PC-9 (cell line): ENCODE measurements at regions not wholly inside any gene's neighbourhood (a gene's known extent, or its start where the extent isn't known, plus 50 kb on each side); places are given as distances from the start of the nearest gene placed in this dataset.

Experiments
- BruUV-seq: library from RNA; stranded (reverse); fragments of 400-500 nt; replicated peaks from 2 replicates; lab custom pipeline; 2021; lab: Mats Ljungman, UMichigan
- CTCF ChIA-PET: fragments of 300-600 bp; sonication (Branson Sonifier 250); formaldehyde crosslinking; loops from one replicate; lab custom pipeline; 2022; ENCODE audit warnings: antibody characterized with exemption; lab: Charles Lee
- POLR2A ChIA-PET: fragments of 300-600 bp; sonication (Branson Sonifier 250); formaldehyde crosslinking; loops from one replicate; lab custom pipeline; 2022; ENCODE audit warnings: antibody characterized with exemption; ENCODE audit not compliant: unreplicated experiment; lab: Charles Lee
- DNase-seq, 2 experiments: peaks; one replicate each; pipeline versions ENCODE4 v3.0.0 to v3.0.0-alpha.2; 2015 to 2022; ENCODE audit warnings: mixed read lengths in 1 of 2
- H2AFZ ChIP-seq: fragments of 200-600 bp; sonication (generic); 2 replicates; pipeline ENCODE4 v1.8.1; 2017; ENCODE audit warnings: antibody characterized with exemption
- H3F3A ChIP-seq: fragments of 200-600 bp; sonication (generic); 2 replicates; pipeline ENCODE4 v1.8.1; 2017; ENCODE audit warnings: antibody characterized with exemption, mild to moderate bottlenecking, low read depth; ENCODE audit not compliant: insufficient read depth
- H3K27ac ChIP-seq: fragments of 200-600 bp; sonication (generic); 2 replicates; pipeline ENCODE4 v1.6.1; 2016; ENCODE audit warnings: mixed run types
- H3K27me3 ChIP-seq: fragments of 200-600 bp; sonication (generic); 2 replicates; pipeline ENCODE4 v1.6.1; 2016; ENCODE audit warnings: low read depth, mixed run types; ENCODE audit not compliant: insufficient read depth
- H3K36me3 ChIP-seq: fragments of 200-600 bp; sonication (generic); 2 replicates; pipeline ENCODE4 v1.6.1; 2016; ENCODE audit warnings: low read depth, mixed run types
- H3K4me1 ChIP-seq: fragments of 200-600 bp; sonication (generic); replicated peaks from 2 replicates; pipeline ENCODE4 v1.6.1; 2016; ENCODE audit warnings: mixed run types; ENCODE audit not compliant: insufficient read depth
- H3K4me2 ChIP-seq: fragments of 200-600 bp; sonication (generic); 2 replicates; pipeline ENCODE4 v1.6.1; 2017; ENCODE audit warnings: mixed run types
- H3K4me3 ChIP-seq: fragments of 200-600 bp; sonication (generic); 2 replicates; pipeline ENCODE4 v1.6.1; 2016; ENCODE audit warnings: mixed run types
- H3K79me2 ChIP-seq: fragments of 200-600 bp; sonication (generic); 2 replicates; pipeline ENCODE4 v1.6.1; 2017; ENCODE audit warnings: low read depth, mixed run types
- H3K9me2 ChIP-seq: fragments of 200-600 bp; sonication (generic); 2 replicates; pipeline ENCODE4 v1.8.1; 2017; ENCODE audit warnings: mild to moderate bottlenecking; ENCODE audit not compliant: insufficient read depth
- H3K9me3 ChIP-seq: fragments of 200-600 bp; sonication (generic); 2 replicates; pipeline ENCODE4 v1.8.1; 2016; ENCODE audit warnings: low read depth; ENCODE audit not compliant: insufficient read depth
- H4K20me1 ChIP-seq: fragments of 200-600 bp; sonication (generic); 2 replicates; pipeline ENCODE4 v1.8.1; 2017; ENCODE audit not compliant: insufficient read depth
- EZH2 ChIP-seq: fragments of 200-600 bp; sonication (generic); IDR thresholded peaks from 2 replicates; pipeline ENCODE4 v1.8.0; 2017; ENCODE audit warnings: antibody characterized with exemption, low read depth
- intact Hi-C: fragments of 100-400 bp; cut with micrococcal nuclease; formaldehyde crosslinking; loops from one replicate; pipeline ENCODE4 v1.10.0; 2022; ENCODE audit not compliant: unreplicated experiment
- TF ChIP-seq, protein P1 (sequence below): fragments of 200-600 bp; sonication (generic); conservative IDR thresholded peaks from 2 replicates; pipeline ENCODE4 v1.6.1; 2017; ENCODE audit warnings: mixed run types, antibody characterized with exemption, mild to moderate bottlenecking, moderate library complexity

DNA sequence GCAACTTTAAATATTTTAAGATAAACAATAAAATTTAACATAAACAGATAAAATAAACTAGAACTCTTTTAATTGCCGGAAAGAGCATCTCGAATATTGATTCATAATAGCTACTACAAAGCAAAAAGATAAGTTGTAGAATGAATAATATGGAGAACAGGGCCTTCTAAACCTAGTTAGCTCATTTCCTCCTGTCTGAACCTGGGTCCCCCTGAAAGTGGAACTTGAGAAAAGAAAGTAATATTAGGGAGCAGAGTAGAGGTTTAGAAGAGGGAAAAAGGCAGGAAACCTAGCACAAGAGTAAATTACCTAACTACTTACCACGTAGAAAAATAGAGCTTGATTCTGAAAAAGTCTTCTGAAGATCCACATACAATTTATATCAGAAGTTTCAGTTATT lies 80.7 kb upstream of the NETO1 start:
- Histone ChIP-seq H3K4me1 (no peaks in the 10 kb centered on the region), H3F3A (no peaks in the 10 kb centered on the region), H3K27ac (no peak overlapping the region), H2AFZ (no peak overlapping the region), H3K36me3 (no peaks in the 10 kb centered on the region), H3K9me3 (no peaks in the 10 kb centered on the region; the same call in 1 of the 2 replicates), H4K20me1 (no peaks in the 10 kb centered on the region), H3K4me2 (no peak overlapping the region), H3K4me3 (no peak overlapping the region), H3K27me3 (no peaks in the 10 kb centered on the region), H3K79me2 (no peaks in the 10 kb centered on the region), H3K9me2 (no peaks in the 10 kb centered on the region)
- ChIA-PET POLR2A (no interaction called here), CTCF (no interaction called here)
- DNase-seq = no peak
- intact Hi-C loops = no loop called here
- no TSS peak for BruUV-seq
- TF ChIP-seq EZH2 = no peak
- TF ChIP-seq, protein P1, sequence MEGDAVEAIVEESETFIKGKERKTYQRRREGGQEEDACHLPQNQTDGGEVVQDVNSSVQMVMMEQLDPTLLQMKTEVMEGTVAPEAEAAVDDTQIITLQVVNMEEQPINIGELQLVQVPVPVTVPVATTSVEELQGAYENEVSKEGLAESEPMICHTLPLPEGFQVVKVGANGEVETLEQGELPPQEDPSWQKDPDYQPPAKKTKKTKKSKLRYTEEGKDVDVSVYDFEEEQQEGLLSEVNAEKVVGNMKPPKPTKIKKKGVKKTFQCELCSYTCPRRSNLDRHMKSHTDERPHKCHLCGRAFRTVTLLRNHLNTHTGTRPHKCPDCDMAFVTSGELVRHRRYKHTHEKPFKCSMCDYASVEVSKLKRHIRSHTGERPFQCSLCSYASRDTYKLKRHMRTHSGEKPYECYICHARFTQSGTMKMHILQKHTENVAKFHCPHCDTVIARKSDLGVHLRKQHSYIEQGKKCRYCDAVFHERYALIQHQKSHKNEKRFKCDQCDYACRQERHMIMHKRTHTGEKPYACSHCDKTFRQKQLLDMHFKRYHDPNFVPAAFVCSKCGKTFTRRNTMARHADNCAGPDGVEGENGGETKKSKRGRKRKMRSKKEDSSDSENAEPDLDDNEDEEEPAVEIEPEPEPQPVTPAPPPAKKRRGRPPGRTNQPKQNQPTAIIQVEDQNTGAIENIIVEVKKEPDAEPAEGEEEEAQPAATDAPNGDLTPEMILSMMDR = no peak

DNA sequence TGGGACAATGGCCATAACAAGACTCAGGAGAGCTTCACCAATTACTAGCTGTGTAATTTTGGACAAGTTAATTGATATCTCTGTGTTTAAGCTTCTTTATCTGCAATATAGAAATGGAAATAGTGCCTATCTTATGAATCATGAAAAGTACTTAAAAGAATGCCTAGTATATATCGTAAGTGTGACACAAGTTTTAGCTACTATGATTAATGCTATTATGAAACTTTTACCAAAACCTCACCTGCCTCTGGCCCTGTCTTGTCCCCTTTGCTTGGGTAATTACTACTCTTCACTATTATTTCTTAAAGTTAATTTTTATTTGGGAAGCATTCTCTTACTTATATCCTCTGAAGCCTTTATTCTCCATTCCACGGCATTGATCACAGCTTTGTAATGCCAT lies 75.0 kb upstream of the NETO1 start:
- Histone ChIP-seq H3K4me1 (no peaks in the 10 kb centered on the region), H3K9me3 (no peaks in the 10 kb centered on the region), H3K9me2 (no peaks in the 10 kb centered on the region), H3K27me3 (no peaks in the 10 kb centered on the region), H2AFZ (no peak overlapping the region), H3F3A (no peaks in the 10 kb centered on the region), H3K4me2 (no peak overlapping the region), H4K20me1 (no peaks in the 10 kb centered on the region), H3K79me2 (no peaks in the 10 kb centered on the region), H3K27ac (no peak overlapping the region), H3K4me3 (no peak overlapping the region), H3K36me3 (no peaks in the 10 kb centered on the region)
- BruUV-seq = no TSS peak
- POLR2A ChIA-PET = no interaction called here
- TF ChIP-seq, protein P1 = no peak
- TF ChIP-seq EZH2 = no peak
- intact Hi-C loops = no loop called here
- CTCF ChIA-PET = no interaction called here
- no peak for DNase-seq

DNA sequence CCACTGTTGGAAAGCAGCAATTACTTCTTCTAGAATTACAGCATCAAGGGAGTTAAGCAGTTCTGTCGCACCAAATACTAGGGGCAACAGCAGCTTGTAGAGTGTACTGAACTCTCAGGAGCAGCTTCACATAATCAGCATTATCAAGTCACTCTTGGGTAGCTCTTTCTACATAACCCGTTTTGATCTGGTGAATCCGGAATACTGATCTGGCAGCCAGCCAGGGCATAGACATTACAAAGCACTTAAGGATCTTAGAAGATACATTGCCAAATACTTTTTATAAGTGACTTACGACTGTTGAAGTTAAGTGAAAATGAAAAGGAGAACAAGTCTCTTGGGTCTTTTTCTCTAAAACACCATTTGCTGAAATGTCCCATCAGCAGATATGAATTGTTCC lies 73.2 kb upstream of the NETO1 start:
- Histone ChIP-seq H3K9me3 (no peaks in the 10 kb centered on the region), H3K4me1 (no peaks in the 10 kb centered on the region), H3K4me2 (no peak overlapping the region), H3F3A (no peaks in the 10 kb centered on the region), H2AFZ (no peak overlapping the region), H3K36me3 (no peaks in the 10 kb centered on the region), H3K79me2 (no peaks in the 10 kb centered on the region), H3K27ac (no peak overlapping the region), H3K4me3 (no peak overlapping the region), H3K9me2 (0 out of 2 replicates have a peak, but pooled peaks cover 7% of the 10 kb centered on the region), H3K27me3 (no peaks in the 10 kb centered on the region), H4K20me1 (no peaks in the 10 kb centered on the region)
- DNase-seq = peak in 1 of 2 experiments; percentile 2
- CTCF ChIA-PET = no interaction called here
- TF ChIP-seq, protein P1 = no peak
- TF ChIP-seq EZH2 = no peak
- no TSS peak for BruUV-seq
- POLR2A ChIA-PET = no interaction called here
- intact Hi-C loops = no loop called here
